Mucosa of descending colon (tissue), 3 donors: ENCODE measurements at regions not wholly inside any gene's neighbourhood (a gene's known extent, or its start where the extent isn't known, plus 50 kb on each side); places are given as distances from the start of the nearest gene placed in this dataset.

Source experiments
- ATAC-seq: fragments of 200-7000 bp; cut with Tn5 transposase; one replicate; pipeline ENCODE4 v1.9.1; 2020; ENCODE audit warnings: mild to moderate bottlenecking, moderate library complexity
- DNase-seq, 3 donors: peaks; one replicate each; pipeline ENCODE4 v3.0.0-alpha.2; 2020
- H3K36me3 ChIP-seq: fragments of 200-600 bp; one replicate; pipeline ENCODE4 v1.8.0; 2021; ENCODE audit warnings: low read depth, mild to moderate bottlenecking
- H3K4me1 ChIP-seq: fragments of 200-600 bp; one replicate; pipeline ENCODE4 v1.8.0; 2021; ENCODE audit warnings: low read depth, mild to moderate bottlenecking
- H3K4me3 ChIP-seq: fragments of 200-600 bp; one replicate; pipeline ENCODE4 v1.8.0; 2021; ENCODE audit warnings: mild to moderate bottlenecking
- H3K9me3 ChIP-seq: fragments of 200-600 bp; one replicate; pipeline ENCODE4 v1.8.0; 2021; ENCODE audit warnings: mild to moderate bottlenecking
- intact Hi-C, 2 donors: fragments of 100-400 bp; cut with DNase I in 1 of 2; cut with micrococcal nuclease in 1 of 2; formaldehyde crosslinking; loops; one replicate each; pipeline versions ENCODE4 v1.11.0 to v1.11.1; 2022; cut with DNase I, micrococcal nuclease
- TF ChIP-seq, protein P1 (sequence below): fragments of 200-600 bp; IDR thresholded peaks from one replicate; pipeline ENCODE4 v1.8.0; 2022; ENCODE audit warnings: antibody characterized with exemption, mild to moderate bottlenecking
- donor health status: DM: no; HTN: no; CAD: no; lungs with moderate emphysema.
- donor health status: DM: no; HTN: no; CAD: no.
- donor health status: DM: no; HTN: yes; CAD: no.

- TF ChIP-seq, protein P1, sequence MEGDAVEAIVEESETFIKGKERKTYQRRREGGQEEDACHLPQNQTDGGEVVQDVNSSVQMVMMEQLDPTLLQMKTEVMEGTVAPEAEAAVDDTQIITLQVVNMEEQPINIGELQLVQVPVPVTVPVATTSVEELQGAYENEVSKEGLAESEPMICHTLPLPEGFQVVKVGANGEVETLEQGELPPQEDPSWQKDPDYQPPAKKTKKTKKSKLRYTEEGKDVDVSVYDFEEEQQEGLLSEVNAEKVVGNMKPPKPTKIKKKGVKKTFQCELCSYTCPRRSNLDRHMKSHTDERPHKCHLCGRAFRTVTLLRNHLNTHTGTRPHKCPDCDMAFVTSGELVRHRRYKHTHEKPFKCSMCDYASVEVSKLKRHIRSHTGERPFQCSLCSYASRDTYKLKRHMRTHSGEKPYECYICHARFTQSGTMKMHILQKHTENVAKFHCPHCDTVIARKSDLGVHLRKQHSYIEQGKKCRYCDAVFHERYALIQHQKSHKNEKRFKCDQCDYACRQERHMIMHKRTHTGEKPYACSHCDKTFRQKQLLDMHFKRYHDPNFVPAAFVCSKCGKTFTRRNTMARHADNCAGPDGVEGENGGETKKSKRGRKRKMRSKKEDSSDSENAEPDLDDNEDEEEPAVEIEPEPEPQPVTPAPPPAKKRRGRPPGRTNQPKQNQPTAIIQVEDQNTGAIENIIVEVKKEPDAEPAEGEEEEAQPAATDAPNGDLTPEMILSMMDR: no peak
- no peak for DNase-seq
- Histone ChIP-seq H3K4me3 (no peak overlapping the region), H3K4me1 (no peaks in the 10 kb centered on the region), H3K9me3 (peaks cover 28% of the 10 kb centered on the region), H3K36me3 (no peaks in the 10 kb centered on the region)
- no peak for ATAC-seq
- intact Hi-C loops: no loop called here
Observed at GRCh38 chr14:44374906-44375305, 132.2 kb downstream of the FSCB start.

DNA sequence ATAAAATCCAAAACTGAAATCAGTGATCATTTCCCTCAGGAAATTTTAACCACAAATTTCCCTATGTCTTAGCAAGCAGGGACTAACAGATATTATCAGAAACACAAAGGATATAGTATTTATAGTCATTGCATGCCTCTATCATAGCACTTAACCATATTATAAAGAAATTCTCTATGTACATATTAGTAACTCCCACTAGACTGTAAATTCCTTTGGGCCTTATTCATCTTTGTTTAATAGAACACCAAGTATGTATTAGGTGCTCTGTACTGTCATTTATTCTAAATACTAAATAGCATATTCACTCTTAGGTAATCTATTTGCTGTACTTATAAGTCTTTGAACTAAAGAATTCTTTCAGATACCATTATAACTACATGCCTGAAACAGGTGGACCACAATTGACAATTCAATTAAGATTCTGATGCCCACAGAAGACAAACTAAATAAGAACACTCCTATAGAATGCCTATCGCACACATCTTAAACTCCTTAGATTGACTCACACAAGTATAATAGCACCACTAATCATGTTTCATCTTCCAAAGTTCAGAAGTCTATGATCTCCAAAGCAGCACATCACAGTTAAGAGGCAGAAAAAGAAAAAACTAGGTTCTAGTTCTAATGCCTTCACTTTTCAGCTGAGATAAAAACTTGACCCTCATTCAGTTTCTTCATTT, 134.1 kb downstream of the FSCB start:
- TF ChIP-seq, protein P1: no peak

DNA sequence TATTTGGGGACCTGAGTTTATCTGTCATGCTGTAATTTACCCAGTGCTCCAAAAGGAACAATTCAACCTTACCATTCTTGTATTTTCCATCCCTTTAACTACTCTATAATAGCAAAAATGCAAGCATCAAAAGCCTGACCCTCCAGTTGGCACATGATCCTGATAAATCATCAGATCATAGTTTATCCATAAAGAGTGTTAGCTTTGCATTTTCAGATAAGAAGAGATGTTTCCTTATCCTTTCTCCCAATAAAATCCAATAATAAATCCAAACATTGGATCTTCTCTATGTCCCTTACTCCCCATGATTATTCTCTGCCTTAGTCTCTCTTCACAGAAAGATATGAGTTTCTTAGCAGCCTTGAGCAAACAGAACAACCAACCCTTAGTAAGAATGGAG, 134.9 kb downstream of the FSCB start:
- no peaks in the 10 kb centered on the region for H3K4me1 ChIP-seq
- TF ChIP-seq, protein P1: no peak
- intact Hi-C loops: no loop called here
- H3K4me3 ChIP-seq: no peak overlapping the region
- peaks cover 28% of the 10 kb centered on the region for H3K9me3 ChIP-seq
- ATAC-seq: no peak
- H3K36me3 ChIP-seq: no peaks in the 10 kb centered on the region
- no peak for DNase-seq

More for the DNA sequence above, 134.1 kb downstream of the FSCB start:
- H3K9me3 ChIP-seq: peaks cover 28% of the 10 kb centered on the region
- intact Hi-C loops: no loop called here
- H3K36me3 ChIP-seq: no peaks in the 10 kb centered on the region
- no peak overlapping the region for H3K4me3 ChIP-seq
- no peaks in the 10 kb centered on the region for H3K4me1 ChIP-seq
- DNase-seq (no peak), ATAC-seq (no peak)

GRCh38 chr14:44370727-44371126, 136.4 kb downstream of the FSCB start:
- ATAC-seq: no peak
- H3K36me3 ChIP-seq: no peaks in the 10 kb centered on the region
- intact Hi-C loops: no loop called here
- H3K9me3 ChIP-seq: peaks cover 16% of the 10 kb centered on the region
- no peaks in the 10 kb centered on the region for H3K4me1 ChIP-seq
- DNase-seq: no peak
- no peak overlapping the region for H3K4me3 ChIP-seq
- TF ChIP-seq, protein P1: no peak

GRCh38 chr14:44369401-44370123, 137.5 kb downstream of the FSCB start:
- peak in 1 of 3 donors; percentile 18 for DNase-seq

More at GRCh38 chr14:44369401-44370123, 137.5 kb downstream of the FSCB start:
- no peak overlapping the region for H3K4me3 ChIP-seq
- H3K4me1 ChIP-seq: no peaks in the 10 kb centered on the region
- peaks cover 5% of the 10 kb centered on the region for H3K9me3 ChIP-seq
- TF ChIP-seq, protein P1: no peak
- H3K36me3 ChIP-seq: no peaks in the 10 kb centered on the region
- no peak for ATAC-seq
- intact Hi-C loops: no loop called here
